GM23338 (cell line): ENCODE measurements at regions not wholly inside any gene's neighbourhood (a gene's known extent, or its start where the extent isn't known, plus 50 kb on each side); places are given as distances from the start of the nearest gene placed in this dataset.

Experiments used
- ATAC-seq: fragments of 200-7000 bp; cut with Tn5 transposase; 3 replicates; pipeline ENCODE4 v1.9.1; 2020
- DNase-seq: peaks from one replicate; pipeline ENCODE4 v3.0.0-alpha.2; 2015; ENCODE audit warnings: low spot score
- H2AFZ ChIP-seq: fragments of 200-600 bp; sonication (generic); 2 replicates; pipeline ENCODE4 v1.8.0; 2016; ENCODE audit warnings: antibody characterized with exemption, mild to moderate bottlenecking, moderate library complexity
- H3F3A ChIP-seq: fragments of 200-600 bp; sonication (generic); replicated peaks from 2 replicates; pipeline ENCODE4 v1.8.0; 2017; ENCODE audit warnings: antibody characterized with exemption, mixed run types, low read depth
- H3K27ac ChIP-seq: fragments of 200-600 bp; sonication (generic); 2 replicates; pipeline ENCODE4 v1.6.1; 2016; ENCODE audit warnings: low read depth
- H3K27me3 ChIP-seq: fragments of 200-600 bp; sonication (generic); 2 replicates; pipeline ENCODE4 v1.8.0; 2016; ENCODE audit warnings: mild to moderate bottlenecking, mixed run types, moderate library complexity; ENCODE audit not compliant: insufficient read depth
- H3K36me3 ChIP-seq: fragments of 200-600 bp; sonication (generic); 2 replicates; pipeline ENCODE4 v1.8.0; 2016; ENCODE audit warnings: mild to moderate bottlenecking; ENCODE audit not compliant: insufficient read depth
- H3K4me1 ChIP-seq: fragments of 200-600 bp; sonication (generic); 2 replicates; pipeline ENCODE4 v1.8.0; 2016; ENCODE audit warnings: mild to moderate bottlenecking, moderate library complexity; ENCODE audit not compliant: insufficient read depth
- H3K4me2 ChIP-seq: fragments of 200-600 bp; sonication (generic); 2 replicates; pipeline ENCODE4 v1.7.1; 2017; ENCODE audit warnings: mixed run types
- H3K4me3 ChIP-seq: fragments of 200-600 bp; sonication (generic); 2 replicates; pipeline ENCODE4 v1.6.1; 2016; ENCODE audit warnings: mixed run types
- H3K79me2 ChIP-seq: fragments of 200-600 bp; sonication (generic); replicated peaks from 2 replicates; pipeline ENCODE4 v1.8.0; 2017; ENCODE audit warnings: mild to moderate bottlenecking; ENCODE audit not compliant: insufficient read depth
- H3K9me2 ChIP-seq: fragments of 200-600 bp; sonication (generic); 2 replicates; pipeline ENCODE4 v1.8.0; 2017; ENCODE audit not compliant: insufficient read depth
- H4K20me1 ChIP-seq: fragments of 200-600 bp; sonication (generic); replicated peaks from 2 replicates; pipeline ENCODE4 v1.8.0; 2017; ENCODE audit warnings: mild to moderate bottlenecking; ENCODE audit not compliant: insufficient read depth
- H3K27ac Mint-ChIP-seq: 2 replicates; pipeline ENCODE4 v1.8.0; 2020; ENCODE audit warnings: inconsistent platforms, mild to moderate bottlenecking, moderate library complexity, mixed read lengths
- H3K27me3 Mint-ChIP-seq: 3 replicates; pipeline ENCODE4 v1.8.0; 2022; ENCODE audit warnings: low read depth, mild to moderate bottlenecking, moderate library complexity, mixed read lengths, inconsistent platforms; ENCODE audit not compliant: insufficient read depth, poor library complexity
- H3K36me3 Mint-ChIP-seq: 3 replicates; pipeline ENCODE4 v1.8.0; 2021; ENCODE audit warnings: low read depth, mild to moderate bottlenecking, inconsistent platforms, moderate library complexity, mixed read lengths
- H3K4me1 Mint-ChIP-seq: 3 replicates; pipeline ENCODE4 v1.8.0; 2020; ENCODE audit warnings: mild to moderate bottlenecking, inconsistent platforms, mixed read lengths
- H3K4me3 Mint-ChIP-seq: 3 replicates; pipeline ENCODE4 v1.8.0; 2021; ENCODE audit warnings: moderate library complexity, mild to moderate bottlenecking, inconsistent platforms, mixed read lengths
- H3K9me3 Mint-ChIP-seq: 3 replicates; pipeline ENCODE4 v1.8.0; 2020; ENCODE audit warnings: moderate library complexity, mild to moderate bottlenecking, inconsistent platforms, mixed read lengths
- CREB1 ChIP-seq: fragments of 250-450 bp; sonication (Bioruptor Pico); IDR thresholded peaks from 2 replicates; pipeline ENCODE4 v1.5.0; 2020; ENCODE audit warnings: low read depth, mild to moderate bottlenecking, moderate library complexity
- EZH2phosphoT487 ChIP-seq: fragments of 200-600 bp; sonication (generic); IDR thresholded peaks from one replicate; pipeline ENCODE4 v1.8.1; 2018; ENCODE audit warnings: antibody characterized with exemption; ENCODE audit not compliant: unreplicated experiment
- JUNB ChIP-seq: IDR thresholded peaks from one replicate; pipeline ENCODE4 v1.6.1; 2016; ENCODE audit warnings: antibody characterized with exemption; ENCODE audit not compliant: unreplicated experiment
- NANOG ChIP-seq: IDR thresholded peaks from 2 replicates; pipeline ENCODE4 v1.6.1; 2016; ENCODE audit warnings: antibody characterized with exemption, borderline replicate concordance
- POLR2AphosphoS5 ChIP-seq: IDR thresholded peaks from 2 replicates; pipeline ENCODE4 v1.6.1; 2016; ENCODE audit warnings: antibody characterized with exemption, low read depth
- STAT1 ChIP-seq: IDR thresholded peaks from one replicate; pipeline ENCODE4 v1.6.1; 2016; ENCODE audit warnings: antibody characterized with exemption; ENCODE audit not compliant: unreplicated experiment
- ZNF114 ChIP-seq: fragments of 250-450 bp; sonication (Bioruptor Pico); IDR thresholded peaks from 2 replicates; pipeline ENCODE4 v1.5.0; 2020; ENCODE audit warnings: mild to moderate bottlenecking, moderate library complexity
- TF ChIP-seq, protein P1 (sequence below): IDR thresholded peaks from 2 replicates; pipeline ENCODE4 v1.6.1; 2016; ENCODE audit warnings: antibody characterized with exemption
- TF ChIP-seq, protein P2 (sequence below), 2 experiments: fragments of 200-600 bp in 1 of 2; sonication (generic) in 1 of 2; conservative IDR thresholded peaks; 2 replicates each; pipeline versions ENCODE4 v1.5.1 to v1.6.1; 2016 to 2017; ENCODE audit warnings: antibody characterized with exemption in 2 of 2, low read depth in 2 of 2, mild to moderate bottlenecking in 2 of 2, moderate library complexity in 1 of 2

DNA sequence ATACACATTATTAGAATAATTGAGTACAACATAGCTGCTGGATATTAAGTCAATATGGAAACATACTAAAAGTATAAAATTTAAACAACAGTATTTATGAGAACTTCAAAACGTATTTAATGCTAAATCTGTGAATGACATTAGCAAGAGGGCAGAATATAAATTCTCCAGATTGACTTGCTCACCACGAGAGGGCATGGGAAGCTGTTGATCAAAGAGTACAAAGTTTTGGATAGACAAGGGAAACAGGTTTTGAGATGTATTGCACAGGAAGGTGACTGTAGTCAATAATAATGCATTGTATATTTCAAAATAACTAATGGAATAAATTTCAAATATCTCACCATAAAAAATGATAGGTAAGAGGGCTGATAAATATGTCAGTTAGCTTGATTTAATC lies 768.2 kb downstream of the CENPC start (continued):
- TF ChIP-seq, protein P1, sequence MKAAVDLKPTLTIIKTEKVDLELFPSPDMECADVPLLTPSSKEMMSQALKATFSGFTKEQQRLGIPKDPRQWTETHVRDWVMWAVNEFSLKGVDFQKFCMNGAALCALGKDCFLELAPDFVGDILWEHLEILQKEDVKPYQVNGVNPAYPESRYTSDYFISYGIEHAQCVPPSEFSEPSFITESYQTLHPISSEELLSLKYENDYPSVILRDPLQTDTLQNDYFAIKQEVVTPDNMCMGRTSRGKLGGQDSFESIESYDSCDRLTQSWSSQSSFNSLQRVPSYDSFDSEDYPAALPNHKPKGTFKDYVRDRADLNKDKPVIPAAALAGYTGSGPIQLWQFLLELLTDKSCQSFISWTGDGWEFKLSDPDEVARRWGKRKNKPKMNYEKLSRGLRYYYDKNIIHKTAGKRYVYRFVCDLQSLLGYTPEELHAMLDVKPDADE = no peak

DNA sequence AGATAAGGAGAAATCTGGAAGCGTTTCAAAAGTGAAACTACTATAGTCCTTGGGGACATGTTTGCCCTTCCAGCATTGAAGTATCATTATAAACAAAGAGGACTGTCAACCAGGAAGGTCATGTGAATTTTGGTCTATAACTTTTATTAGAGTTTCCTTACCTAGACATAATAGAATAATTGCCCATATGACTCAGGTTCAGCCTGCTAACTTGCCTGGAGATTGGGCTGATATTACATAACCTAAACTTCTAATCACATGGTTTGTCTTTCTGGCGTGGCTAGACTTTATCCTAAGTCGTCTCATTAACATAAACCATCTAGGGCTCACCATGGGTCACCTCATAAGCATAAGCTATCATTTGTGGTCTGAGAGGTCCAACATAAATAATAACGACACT lies 775.9 kb downstream of the CENPC start:
- no peak overlapping the region for H2AFZ ChIP-seq
- Mint-ChIP-seq H3K27me3 (no peaks in the 10 kb centered on the region), H3K9me3 (0 out of 3 replicates have a peak, but pooled peaks cover 3% of the 10 kb centered on the region), H3K27ac (no peak overlapping the region), H3K4me1 (peaks cover 8% of the 10 kb centered on the region), H3K4me3 (no peak overlapping the region), H3K36me3 (peaks cover 7% of the 10 kb centered on the region; the same call in 1 of the 3 replicates)
- no peaks in the 10 kb centered on the region for H3F3A ChIP-seq
- no peak overlapping the region for H3K4me3 ChIP-seq
- no peak for ATAC-seq
- H3K4me1 ChIP-seq = no peaks in the 10 kb centered on the region
- peaks cover 9% of the 10 kb centered on the region; the same call in 1 of the 2 replicates for H3K9me2 ChIP-seq
- no peak overlapping the region for H3K27ac ChIP-seq
- no peaks in the 10 kb centered on the region for H4K20me1 ChIP-seq
- TF ChIP-seq NANOG (no peak), ZNF114 (CRISPR knock-in tag) (no peak), STAT1 (no peak), POLR2AphosphoS5 (no peak)
- TF ChIP-seq, protein P2, sequence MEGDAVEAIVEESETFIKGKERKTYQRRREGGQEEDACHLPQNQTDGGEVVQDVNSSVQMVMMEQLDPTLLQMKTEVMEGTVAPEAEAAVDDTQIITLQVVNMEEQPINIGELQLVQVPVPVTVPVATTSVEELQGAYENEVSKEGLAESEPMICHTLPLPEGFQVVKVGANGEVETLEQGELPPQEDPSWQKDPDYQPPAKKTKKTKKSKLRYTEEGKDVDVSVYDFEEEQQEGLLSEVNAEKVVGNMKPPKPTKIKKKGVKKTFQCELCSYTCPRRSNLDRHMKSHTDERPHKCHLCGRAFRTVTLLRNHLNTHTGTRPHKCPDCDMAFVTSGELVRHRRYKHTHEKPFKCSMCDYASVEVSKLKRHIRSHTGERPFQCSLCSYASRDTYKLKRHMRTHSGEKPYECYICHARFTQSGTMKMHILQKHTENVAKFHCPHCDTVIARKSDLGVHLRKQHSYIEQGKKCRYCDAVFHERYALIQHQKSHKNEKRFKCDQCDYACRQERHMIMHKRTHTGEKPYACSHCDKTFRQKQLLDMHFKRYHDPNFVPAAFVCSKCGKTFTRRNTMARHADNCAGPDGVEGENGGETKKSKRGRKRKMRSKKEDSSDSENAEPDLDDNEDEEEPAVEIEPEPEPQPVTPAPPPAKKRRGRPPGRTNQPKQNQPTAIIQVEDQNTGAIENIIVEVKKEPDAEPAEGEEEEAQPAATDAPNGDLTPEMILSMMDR (conservative IDR thresholded peaks at IDR 0.05; ENCODE audit: low read depth in 2 of 2) = no peak
- H3K4me2 ChIP-seq = no peak overlapping the region
- DNase-seq = no peak
- H3K79me2 ChIP-seq = no peaks in the 10 kb centered on the region
- H3K27me3 ChIP-seq = no peaks in the 10 kb centered on the region
- no peaks in the 10 kb centered on the region for H3K36me3 ChIP-seq

DNA sequence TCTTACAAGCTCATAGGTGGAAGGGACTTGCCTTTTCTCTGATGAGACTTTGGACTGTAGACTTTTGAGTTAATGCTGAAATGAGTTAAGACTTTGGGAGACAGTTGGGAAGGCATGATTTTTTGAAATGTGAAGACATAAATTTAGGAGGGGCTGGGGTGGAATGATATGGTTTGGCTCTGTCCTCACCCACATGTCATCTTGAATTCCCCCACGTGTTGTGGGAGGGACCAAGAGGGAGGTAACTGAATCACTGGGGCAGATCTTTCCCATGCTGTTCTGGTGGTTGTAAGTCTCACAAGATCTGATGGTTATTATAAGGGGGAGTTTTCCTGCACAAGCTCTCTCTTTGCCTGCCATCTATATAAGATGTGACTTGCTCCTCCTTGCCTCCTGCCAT lies 777.9 kb downstream of the CENPC start:
- no peak overlapping the region for H3K27ac ChIP-seq
- TF ChIP-seq POLR2AphosphoS5 = no peak
- no peak for TF ChIP-seq EZH2phosphoT487
- TF ChIP-seq STAT1 = no peak
- TF ChIP-seq JUNB = no peak
- TF ChIP-seq, protein P1 = no peak
- no peak for TF ChIP-seq CREB1 (CRISPR knock-in tag)
- no peak for TF ChIP-seq ZNF114 (CRISPR knock-in tag)
- no peak for TF ChIP-seq NANOG
- Mint-ChIP-seq H3K9me3 (0 out of 3 replicates have a peak, but pooled peaks cover 3% of the 10 kb centered on the region), H3K27me3 (no peaks in the 10 kb centered on the region), H3K4me3 (no peak overlapping the region), H3K4me1 (peaks cover 8% of the 10 kb centered on the region), H3K27ac (no peak overlapping the region), H3K36me3 (peaks cover 7% of the 10 kb centered on the region; the same call in 1 of the 3 replicates)
- H3K4me1 ChIP-seq = no peaks in the 10 kb centered on the region
- no peaks in the 10 kb centered on the region for H3K36me3 ChIP-seq
- H3K79me2 ChIP-seq = no peaks in the 10 kb centered on the region
- H3K4me2 ChIP-seq = no peak overlapping the region
- H2AFZ ChIP-seq = no peak overlapping the region
- peaks cover 9% of the 10 kb centered on the region; the same call in 1 of the 2 replicates for H3K9me2 ChIP-seq
- no peaks in the 10 kb centered on the region for H3K27me3 ChIP-seq
- no peak overlapping the region for H3K4me3 ChIP-seq
- no peak for ATAC-seq
- H3F3A ChIP-seq = no peaks in the 10 kb centered on the region
- no peak for DNase-seq
- H4K20me1 ChIP-seq = no peaks in the 10 kb centered on the region
